ENCODE measurements at regions not wholly inside any gene's neighbourhood (a gene's known extent, or its start where the extent isn't known, plus 50 kb on each side); places are given as distances from the start of the nearest gene placed in this dataset.

DNA sequence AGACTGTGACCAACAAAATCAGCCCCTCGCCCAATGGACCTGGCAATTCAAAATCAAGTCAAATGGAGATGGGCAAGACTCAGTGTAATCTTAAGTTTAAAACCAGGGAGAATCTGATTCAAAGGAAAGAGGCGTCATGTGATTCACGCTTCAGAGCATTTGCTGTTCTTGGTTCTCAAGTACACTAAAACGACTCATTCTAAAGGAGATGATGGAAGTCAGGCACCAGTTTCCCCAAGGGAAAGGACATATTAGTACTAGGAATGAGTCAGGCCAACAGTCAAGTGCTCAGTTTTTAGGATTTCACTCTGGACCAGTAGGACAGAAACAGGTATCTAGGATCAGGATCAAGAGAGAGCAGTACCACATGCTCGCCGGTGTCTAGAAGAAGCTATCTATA is 429.6 kb downstream of the PLPP3 start:
- TF ChIP-seq POLR2AphosphoS5 (IDR thresholded peaks at IDR 0.05) (no peak), EP300 (IDR thresholded peaks at IDR 0.05; ENCODE audit: low read depth) (no peak), CTCF (IDR thresholded peaks at IDR 0.05) (no peak)
